ENCODE measurements at regions not wholly inside any gene's neighbourhood (a gene's known extent, or its start where the extent isn't known, plus 50 kb on each side); places are given as distances from the start of the nearest gene placed in this dataset.
"Not testable (repeated sequence)": the region's sequence is repeated elsewhere in the genome, so short reads cannot be mapped to it uniquely, and the experiment has no call there.

DNA sequence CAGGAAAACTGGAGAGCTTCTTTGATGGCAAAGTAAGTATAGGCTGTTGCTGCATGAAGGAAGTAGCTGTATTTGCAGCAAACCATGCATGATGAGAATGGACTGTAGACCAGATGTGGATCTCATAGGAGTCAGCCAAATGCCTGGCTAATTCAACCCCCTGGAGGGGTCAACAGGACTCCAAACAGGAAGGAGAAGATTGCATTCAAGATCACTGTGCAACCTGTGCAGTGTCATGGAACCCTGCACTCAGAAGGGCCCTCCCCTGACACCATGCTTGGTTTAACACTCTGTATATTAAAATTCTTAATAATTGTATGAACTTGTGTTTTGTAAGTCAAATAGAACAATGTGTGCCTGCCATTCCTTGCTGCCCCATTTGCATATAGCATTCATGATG lies 225.1 kb upstream of the FSCB start:
- no peak overlapping the region for H3K27ac ChIP-seq
- in situ Hi-C loops (cut with HindIII; ENCODE audit: low pct_ligation_motif_present, low sequenced_read_pairs), result no loop called here
- TF ChIP-seq, protein P1, sequence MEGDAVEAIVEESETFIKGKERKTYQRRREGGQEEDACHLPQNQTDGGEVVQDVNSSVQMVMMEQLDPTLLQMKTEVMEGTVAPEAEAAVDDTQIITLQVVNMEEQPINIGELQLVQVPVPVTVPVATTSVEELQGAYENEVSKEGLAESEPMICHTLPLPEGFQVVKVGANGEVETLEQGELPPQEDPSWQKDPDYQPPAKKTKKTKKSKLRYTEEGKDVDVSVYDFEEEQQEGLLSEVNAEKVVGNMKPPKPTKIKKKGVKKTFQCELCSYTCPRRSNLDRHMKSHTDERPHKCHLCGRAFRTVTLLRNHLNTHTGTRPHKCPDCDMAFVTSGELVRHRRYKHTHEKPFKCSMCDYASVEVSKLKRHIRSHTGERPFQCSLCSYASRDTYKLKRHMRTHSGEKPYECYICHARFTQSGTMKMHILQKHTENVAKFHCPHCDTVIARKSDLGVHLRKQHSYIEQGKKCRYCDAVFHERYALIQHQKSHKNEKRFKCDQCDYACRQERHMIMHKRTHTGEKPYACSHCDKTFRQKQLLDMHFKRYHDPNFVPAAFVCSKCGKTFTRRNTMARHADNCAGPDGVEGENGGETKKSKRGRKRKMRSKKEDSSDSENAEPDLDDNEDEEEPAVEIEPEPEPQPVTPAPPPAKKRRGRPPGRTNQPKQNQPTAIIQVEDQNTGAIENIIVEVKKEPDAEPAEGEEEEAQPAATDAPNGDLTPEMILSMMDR (IDR thresholded peaks at IDR 0.05; ENCODE audit: low read depth, low read length, missing control alignments), result no peak
- H3K4me3 ChIP-seq (ENCODE audit: low read depth, low read length), result no peak overlapping the region
- H3K36me3 ChIP-seq (replicated peaks), result no peaks in the 10 kb centered on the region
- no peaks in the 10 kb centered on the region for H3K27me3 ChIP-seq (replicated peaks)
- no peak for DNase-seq

DNA sequence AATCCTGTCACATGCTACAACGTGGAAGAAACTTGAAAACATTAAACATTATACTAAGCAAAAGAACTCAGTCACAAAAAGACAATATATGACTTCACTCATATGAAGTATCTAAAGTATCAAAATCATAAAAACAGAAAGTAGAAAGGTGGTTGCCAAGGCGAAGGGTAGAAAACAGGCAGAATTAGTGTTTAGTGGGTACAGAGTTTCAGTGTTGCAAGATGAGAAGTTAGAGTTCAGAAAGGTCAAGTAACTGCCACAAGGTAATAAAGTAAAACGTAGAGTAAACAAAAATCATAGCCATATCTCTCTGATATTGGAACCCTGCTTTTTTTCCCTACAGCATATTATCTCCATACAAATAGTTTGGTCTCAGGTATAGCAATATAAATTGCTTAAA lies 223.8 kb upstream of the FSCB start:
- in situ Hi-C loops (cut with HindIII; ENCODE audit: low pct_ligation_motif_present, low sequenced_read_pairs), result no loop called here
- TF ChIP-seq, protein P1 (IDR thresholded peaks at IDR 0.05; ENCODE audit: low read depth, low read length, missing control alignments), result no peak
- H3K27ac ChIP-seq, result no peak overlapping the region
- DNase-seq, result no peak
- H3K36me3 ChIP-seq (replicated peaks), result no peaks in the 10 kb centered on the region
- no peak overlapping the region for H3K4me3 ChIP-seq (ENCODE audit: low read depth, low read length)
- H3K27me3 ChIP-seq (replicated peaks), result no peaks in the 10 kb centered on the region

DNA sequence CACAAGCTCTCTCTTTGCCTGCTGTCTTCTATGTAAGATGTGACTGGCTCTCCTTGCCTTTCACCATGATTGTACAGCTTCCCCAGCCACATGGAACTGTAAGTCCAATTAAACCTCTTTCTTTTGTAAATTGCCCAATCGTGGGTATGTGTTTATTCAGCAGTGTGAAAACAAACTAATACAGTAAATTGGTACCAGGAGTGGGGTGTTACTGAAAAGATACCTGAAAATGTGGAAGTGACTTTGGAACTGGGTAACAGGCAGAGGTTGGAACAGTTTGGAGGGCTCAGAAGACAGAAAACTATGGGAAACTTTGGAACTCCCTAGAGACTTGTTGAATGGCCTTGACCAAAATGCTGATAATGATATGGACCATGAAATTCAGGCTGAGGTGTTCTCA lies 214.3 kb upstream of the FSCB start:
- H3K27ac ChIP-seq; H3K27me3 ChIP-seq (replicated peaks); H3K4me3 ChIP-seq (ENCODE audit: low read depth, low read length); in situ Hi-C loops (cut with HindIII; ENCODE audit: low pct_ligation_motif_present, low sequenced_read_pairs); H3K36me3 ChIP-seq (replicated peaks); DNase-seq: not testable (repeated sequence)

DNA sequence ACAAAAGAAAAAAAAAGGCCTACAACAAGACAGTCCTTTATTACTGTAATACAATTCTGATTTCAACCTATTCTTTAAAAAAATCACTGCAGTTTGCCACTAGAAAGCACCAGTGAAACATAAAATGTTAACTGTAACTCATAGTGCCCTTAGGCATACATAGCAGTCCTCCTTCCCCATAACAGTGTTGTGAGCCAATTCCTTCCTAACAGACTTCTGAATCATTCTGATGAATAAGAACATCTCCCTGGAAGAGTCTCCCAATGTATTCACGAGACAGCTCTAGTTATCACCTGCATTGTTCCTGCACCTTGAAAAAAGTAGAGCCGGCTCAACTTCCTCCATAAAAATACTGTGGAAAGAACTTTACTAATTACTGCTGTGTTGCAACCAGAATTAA lies 213.6 kb upstream of the FSCB start:
- no peak overlapping the region for H3K4me3 ChIP-seq (ENCODE audit: low read depth, low read length)
- DNase-seq, result no peak
- TF ChIP-seq, protein P1 (IDR thresholded peaks at IDR 0.05; ENCODE audit: low read depth, low read length, missing control alignments), result no peak
- H3K27me3 ChIP-seq (replicated peaks), result no peaks in the 10 kb centered on the region
- in situ Hi-C loops (cut with HindIII; ENCODE audit: low pct_ligation_motif_present, low sequenced_read_pairs), result no loop called here
- H3K36me3 ChIP-seq (replicated peaks), result no peaks in the 10 kb centered on the region
- no peak overlapping the region for H3K27ac ChIP-seq

DNA sequence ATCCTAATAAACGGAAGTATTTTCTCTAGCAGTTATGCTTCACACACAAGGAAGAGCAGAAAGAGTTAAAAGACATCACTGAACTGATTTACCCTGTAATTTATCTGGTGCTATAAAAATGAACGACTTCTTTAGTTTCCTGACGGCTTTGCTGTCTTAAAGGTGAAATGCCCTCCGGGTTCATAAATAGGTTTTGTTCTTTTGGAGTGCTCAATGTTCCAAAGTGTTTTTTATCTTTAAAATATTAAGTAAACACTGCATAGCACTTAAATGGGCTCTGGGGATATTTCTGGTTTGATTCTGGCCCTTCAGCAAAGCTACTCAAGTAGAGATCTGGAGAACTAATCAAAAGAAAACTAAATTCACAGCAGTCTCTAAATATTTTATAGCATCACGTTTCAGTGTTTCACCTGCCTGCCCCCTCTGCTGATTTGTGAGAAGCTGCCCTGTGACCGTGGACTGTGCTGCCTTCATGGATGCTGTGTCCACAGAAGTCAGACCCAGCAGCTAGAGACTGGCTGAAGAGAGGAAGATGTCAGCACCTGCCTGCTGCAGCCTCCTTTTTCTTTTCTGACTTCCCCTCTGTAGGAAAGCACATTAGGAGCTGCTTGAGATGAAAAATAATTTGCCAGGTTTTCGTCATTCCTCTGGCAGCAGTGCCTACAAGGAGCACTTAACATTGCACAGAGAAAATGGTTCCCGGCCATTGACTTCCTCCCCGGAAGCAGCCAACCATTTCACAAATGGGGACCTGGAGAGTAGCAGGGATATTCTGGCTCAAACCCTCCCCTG lies 205.1 kb upstream of the FSCB start:
- no peak overlapping the region for H3K27ac ChIP-seq
- DNase-seq, result no peak
- in situ Hi-C loops (cut with HindIII; ENCODE audit: low pct_ligation_motif_present, low sequenced_read_pairs), result no loop called here
- no peaks in the 10 kb centered on the region for H3K27me3 ChIP-seq (replicated peaks)
- H3K4me3 ChIP-seq (ENCODE audit: low read depth, low read length), result no peak overlapping the region
- TF ChIP-seq, protein P1 (IDR thresholded peaks at IDR 0.05; ENCODE audit: low read depth, low read length, missing control alignments), result no peak
- no peaks in the 10 kb centered on the region for H3K36me3 ChIP-seq (replicated peaks)

DNA sequence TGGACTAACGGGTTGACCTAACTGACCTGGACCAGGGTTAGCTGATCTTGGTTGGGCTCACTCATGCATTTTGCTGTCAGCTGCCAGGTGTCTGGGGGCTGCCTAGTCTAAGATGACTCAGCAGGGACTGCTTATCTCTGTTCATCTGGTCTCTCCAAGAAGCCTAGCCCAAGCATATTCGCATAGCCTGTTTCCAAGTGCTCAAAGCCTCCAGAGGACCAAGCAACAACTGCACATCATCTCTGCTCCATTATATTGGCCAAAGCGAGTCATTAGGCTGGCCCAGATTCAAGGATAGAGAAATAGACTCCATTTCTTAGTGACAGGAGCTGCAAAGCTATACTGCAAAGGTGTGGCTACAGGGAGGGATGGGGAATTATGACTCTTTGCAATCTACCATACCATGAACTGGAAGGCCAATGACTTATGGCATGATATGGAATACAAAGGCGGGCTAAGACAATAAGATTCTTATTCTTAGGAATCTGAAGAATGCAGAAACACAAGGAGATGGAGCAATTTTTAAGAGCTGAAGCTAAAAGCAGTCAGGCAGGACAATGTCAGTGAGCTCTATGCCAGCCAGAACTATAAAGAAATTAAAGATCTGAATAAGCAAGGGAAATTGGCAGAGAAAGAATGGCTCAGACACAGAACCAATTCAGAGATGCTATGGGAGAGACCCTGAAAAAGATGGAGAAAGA lies 194.6 kb upstream of the FSCB start:
- Histone ChIP-seq H3K36me3 (replicated peaks) (no peaks in the 10 kb centered on the region), H3K4me3 (ENCODE audit: low read depth, low read length) (no peak overlapping the region), H3K27ac (no peak overlapping the region), H3K27me3 (replicated peaks) (no peaks in the 10 kb centered on the region)
- in situ Hi-C loops (cut with HindIII; ENCODE audit: low pct_ligation_motif_present, low sequenced_read_pairs), result no loop called here
- TF ChIP-seq, protein P1 (IDR thresholded peaks at IDR 0.05; ENCODE audit: low read depth, low read length, missing control alignments), result no peak
- no peak for DNase-seq

Measured in brain microvascular endothelial cell (primary cell).